NCI-H748 treated with DMSO at 0.1 percent for 48 hours (cell line): ENCODE measurements at regions not wholly inside any gene's neighbourhood (a gene's known extent, or its start where the extent isn't known, plus 50 kb on each side); places are given as distances from the start of the nearest gene placed in this dataset.
"Not testable (repeated sequence)": the region's sequence is repeated elsewhere in the genome, so short reads cannot be mapped to it uniquely, and the experiment has no call there.

Experiments used
- DNase-seq: peaks from one replicate; lab custom pipeline; 2025; lab: John Stamatoyannopoulos, UW

DNA sequence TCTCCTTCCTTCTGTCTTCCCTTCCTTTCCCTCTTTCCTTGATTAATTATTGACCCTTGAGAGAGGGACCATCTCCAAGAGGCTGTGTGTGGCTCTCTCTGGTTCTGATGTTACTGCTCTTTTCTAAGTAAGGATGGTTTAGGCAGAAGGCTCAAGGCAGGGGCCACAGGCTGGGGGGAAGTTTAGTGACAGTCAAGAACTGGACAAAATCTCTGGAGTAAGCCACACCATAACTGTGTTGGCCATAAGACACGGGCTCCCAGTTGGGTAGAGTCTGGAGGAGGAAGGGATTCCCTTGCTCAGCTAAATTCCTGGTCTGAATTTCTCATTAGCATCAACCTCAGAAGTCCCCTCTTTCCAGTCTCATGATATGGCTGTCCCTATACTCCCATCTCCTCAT is 74.7 kb downstream of the BUD13 start:
- DNase-seq = no peak

DNA sequence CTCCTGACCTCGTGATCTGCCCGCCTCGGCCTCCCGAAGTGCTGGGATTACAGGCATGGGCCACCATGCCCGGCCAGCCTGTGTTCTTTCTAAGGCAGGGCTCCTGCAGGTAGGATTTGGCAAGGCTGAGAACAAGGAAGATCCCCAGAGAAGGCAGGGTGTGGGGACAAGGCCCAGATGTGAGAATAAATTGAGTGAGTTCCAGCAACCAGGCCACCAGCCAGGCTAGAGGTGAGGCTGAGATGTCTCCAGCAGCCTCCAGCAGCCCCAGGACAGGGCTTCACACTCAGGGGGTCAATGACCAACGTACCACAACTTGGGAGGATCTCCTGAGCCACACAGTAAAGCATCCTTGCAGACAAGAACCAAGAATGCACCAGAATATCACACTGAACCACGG is 75.1 kb downstream of the BUD13 start:
- DNase-seq = no peak

DNA sequence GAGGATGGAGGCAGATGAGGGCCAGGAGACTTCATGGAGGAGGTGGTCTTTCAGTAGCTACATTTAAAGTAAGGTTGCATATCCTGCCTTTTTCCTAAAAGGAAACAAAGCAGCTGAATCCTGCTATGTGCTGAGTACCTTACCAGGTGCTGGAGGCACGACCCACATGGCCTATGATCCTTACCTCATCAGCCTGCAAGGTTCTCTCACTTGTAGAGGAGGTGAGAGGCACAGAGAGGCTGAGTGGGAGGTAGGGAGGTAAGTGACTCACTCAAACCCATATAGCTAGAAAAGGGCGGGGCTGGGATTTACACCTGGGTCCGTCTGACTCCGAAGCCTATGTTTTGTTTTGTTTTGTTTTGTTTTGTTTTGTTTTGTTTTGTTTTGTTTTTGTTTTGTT is 75.8 kb downstream of the BUD13 start:
- DNase-seq = no peak

DNA sequence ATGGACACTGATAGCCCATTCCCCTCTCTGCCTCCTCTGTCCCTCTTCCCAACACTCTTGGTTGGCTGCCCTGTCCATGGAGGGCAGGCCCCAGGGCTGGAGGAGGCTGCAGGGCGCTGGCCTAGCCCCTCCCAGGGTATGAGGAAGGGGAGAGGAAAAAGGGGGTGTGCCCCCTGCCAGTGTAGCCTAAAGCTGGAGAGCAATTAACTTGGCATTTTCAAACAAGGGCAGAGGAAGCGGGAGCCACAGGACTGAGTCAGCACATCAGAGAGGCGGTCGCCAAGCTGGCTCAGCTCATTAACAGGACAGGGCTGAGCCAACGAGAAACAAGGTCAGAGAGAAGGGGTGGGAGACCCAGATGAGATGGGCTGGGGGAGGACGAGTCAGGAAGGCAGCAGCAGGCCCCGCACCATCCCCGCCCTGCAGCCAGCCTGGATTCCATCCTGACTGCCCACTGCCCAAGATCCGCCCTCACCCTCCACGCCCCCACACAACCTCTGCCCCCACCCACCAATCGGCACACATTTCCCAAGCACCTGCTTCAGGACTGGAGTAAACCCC is 76.3 kb downstream of the BUD13 start:
- DNase-seq = no peak

DNA sequence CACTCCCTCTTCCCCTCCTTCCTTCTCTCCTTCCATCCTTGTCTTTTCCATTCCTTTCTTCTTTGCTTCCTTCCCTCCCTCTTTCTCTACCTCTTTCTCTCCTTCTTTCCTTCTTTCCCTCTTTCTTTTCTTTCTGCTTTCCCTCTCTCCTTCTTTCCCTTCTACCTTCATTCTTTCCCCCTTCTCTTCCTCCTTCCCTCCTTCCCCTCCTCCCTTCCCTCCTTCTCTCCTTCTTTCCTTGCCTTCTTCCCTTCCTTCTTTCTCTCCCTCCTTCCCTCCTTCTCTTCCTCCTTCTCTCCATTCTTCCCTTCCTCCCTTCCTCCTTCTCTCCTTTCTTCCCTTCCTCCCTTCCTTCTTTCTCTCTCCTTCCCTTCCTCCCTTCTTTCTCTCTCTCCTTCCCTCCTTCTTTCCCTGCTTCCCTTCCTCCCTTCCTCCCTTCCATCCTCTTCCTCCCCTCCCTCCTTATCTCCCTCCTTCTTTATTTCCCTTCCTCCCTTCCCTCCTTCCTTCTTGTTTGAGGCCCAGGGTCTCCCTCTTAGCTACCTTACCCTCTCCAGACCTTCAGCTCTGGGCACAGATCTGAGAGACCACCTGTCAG is 77.0 kb downstream of the BUD13 start:
- DNase-seq = no peak

DNA sequence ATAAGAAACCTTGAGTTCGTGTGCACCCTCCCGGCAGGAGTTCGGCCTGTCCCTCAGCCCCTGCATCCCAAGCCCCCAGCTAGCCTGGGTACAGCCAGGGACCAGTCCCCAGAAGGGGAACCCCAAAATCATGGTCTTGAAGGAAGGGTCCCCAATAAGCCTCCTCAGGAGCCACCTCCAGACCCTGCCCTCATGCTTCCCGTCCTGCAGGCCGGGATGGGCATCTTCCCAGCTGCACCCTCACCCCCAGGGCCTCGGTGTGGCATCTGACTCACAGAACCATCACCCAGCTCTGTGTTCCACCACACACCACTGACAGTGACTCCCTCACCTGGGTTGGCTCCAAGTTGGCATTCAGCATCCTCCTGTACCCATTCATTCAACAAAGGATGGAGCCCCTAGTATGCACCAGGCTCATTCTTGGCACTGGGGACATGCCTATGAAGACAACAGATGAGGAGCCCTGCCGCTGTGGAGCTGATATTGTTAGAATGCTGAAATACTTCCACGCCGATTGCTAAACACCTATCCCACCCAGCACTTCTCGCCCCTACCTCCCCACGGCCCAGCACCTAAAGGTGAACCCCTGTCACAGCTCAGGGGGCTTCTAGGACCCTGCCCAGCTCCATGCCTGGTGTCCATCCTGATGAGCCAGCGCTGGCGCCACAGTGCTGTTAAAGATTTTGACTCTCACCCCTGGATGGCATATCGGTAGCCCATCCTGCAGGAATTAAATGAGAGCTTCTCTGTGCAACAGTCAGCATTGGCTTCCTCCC is 77.8 kb downstream of the BUD13 start:
- no peak for DNase-seq

DNA sequence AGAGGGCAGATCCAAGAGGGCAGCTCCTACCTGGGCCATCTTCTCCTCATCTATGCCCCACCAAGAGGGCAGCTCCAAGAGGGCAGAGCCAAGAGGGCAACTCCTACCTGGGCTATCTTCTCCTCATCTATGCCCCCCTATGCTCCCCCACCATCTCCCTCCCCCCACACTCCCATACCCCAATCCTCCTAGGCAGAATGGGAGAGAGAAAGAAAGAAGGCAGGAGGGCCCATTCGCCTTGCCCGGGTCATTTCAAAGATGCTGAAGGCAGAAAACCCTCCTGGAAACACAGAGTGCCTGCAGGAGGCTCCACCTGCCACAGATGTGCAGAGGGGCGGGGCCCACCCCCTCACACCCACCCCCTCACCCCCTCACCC is 78.5 kb downstream of the BUD13 start:
- no peak for DNase-seq

DNA sequence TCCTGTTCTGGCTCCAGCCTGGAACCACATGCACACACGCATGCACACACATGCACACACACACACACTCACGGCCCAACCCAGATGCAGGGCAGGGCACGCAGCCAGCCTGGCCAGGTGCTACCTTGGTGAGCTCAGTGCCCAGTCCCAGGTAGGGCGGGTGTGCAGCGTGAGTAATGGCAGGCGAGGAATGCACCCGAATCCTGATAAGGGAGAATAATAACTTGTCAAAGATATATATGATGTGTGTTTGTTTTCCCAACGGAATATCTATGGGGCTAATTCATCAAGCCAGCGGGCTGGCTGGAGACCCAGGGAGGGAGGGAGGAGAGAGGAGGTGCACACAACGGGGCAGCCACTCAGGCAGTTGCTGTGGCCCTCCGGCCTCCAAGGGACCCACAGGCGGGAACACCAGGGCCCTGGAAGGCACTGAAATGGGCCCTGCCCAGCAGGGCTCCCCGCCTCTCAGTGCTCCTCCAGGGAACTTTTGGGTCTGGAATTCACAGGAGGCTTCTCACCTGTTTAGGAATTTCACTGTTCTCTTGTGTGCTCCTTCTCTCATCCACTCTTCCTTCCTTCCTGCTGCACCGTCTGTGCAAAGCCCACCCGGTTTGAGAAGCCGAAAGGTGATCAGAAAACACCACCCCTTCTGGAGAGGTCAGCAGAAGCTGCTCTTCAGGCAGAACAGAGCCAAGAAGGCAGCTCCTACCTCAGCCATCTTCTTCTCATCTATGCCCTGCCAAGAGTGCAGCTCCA is 79.0 kb downstream of the BUD13 start:
- no peak for DNase-seq

DNA sequence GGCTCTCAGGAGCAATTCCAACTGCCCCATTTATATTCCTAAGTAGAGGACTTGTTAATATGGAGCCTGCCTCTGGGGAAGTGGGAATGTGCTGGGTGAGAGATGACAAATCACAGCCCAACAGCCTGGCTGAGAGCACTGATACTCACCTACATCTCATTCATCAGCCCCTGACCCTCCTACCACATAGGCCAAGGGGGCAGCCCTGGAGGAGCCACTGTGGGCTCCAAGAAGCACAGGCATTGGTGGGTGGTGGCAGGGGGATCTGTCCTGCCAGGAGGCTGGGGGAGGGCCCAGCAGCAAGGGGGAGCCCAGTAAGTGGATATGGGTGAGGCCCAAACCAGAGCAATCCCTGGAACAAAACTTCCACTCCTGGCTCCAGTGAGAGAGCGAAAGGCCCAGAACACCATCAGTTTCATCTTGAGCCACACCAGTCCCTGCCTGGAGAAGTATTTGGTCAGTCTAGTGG is 79.7 kb downstream of the BUD13 start:
- no peak for DNase-seq

DNA sequence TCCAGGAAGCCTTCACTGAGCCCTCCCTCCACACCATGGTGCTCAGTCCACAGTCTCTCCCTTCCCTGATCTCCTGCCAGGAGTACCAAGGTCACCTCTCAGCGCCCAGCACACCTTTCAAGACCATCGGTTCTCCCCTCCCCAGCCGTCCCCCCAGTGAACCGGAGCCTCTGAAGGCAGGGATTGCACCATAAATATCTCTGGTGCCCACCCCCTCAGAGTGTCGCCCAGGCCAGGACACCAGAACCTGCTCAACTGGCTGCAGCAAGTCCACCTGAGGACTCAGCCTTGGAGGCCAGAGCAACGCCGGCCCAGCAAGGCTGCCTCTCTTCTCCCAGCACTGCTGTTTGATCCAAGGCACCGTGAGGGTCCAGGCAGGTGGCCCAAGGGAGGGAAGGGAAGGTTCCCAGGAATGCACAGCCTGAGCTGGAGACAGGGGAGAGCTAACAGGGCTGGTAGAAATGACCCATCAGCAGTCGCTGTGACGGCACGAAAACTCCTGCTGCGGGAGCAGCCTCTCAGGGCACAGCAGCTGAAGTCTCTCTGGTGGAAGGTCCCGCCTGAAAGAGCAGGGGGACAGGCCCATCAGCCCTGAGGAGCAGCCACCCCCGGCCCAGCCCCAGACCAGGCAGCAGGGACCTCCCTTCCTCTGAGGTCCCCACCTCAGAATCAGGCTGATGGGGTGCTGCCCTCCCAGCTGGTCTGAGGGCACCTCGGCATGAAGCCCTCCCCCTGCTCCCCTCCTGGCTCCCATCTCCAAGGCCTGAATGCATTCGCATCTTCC is 80.3 kb downstream of the BUD13 start:
- no peak for DNase-seq

DNA sequence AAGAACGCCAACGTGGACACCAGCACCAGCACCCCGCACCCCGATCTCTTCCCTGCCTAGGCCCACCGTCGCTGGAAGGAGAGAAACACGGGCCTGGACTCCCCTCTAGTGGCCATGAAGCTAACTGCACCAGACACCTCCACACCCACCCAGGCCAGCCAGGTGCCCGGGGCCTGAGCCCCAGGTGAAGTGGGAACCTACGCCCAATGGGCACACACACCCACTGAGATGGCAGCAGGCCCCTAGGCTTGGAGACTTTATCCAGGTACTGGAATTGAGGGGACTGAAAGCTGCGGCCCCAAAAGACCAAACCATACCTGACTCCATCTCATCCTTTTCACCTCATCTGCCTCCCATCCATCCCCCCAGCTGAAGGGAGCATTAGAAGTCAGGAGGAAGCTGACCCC is 81.0 kb downstream of the BUD13 start:
- no peak for DNase-seq

DNA sequence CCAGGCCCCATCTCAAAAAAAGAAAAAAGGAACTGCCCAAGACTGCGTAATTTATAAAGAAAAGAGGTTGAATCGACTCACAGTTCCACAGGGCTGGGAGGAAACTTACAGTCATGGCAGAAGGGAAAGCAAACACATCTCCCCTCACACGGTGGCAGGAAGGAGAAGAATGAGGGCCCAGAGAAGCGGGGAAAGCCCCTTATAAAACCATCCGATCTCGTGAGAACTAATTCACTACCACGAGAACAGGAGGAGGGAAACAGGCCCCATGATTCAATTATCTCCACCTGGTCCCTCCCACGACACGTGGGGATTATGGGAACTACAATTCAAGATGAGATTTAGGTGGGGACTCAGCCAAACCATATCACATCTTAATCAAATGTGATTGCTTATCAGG is 82.2 kb downstream of the BUD13 start:
- DNase-seq = no peak

DNA sequence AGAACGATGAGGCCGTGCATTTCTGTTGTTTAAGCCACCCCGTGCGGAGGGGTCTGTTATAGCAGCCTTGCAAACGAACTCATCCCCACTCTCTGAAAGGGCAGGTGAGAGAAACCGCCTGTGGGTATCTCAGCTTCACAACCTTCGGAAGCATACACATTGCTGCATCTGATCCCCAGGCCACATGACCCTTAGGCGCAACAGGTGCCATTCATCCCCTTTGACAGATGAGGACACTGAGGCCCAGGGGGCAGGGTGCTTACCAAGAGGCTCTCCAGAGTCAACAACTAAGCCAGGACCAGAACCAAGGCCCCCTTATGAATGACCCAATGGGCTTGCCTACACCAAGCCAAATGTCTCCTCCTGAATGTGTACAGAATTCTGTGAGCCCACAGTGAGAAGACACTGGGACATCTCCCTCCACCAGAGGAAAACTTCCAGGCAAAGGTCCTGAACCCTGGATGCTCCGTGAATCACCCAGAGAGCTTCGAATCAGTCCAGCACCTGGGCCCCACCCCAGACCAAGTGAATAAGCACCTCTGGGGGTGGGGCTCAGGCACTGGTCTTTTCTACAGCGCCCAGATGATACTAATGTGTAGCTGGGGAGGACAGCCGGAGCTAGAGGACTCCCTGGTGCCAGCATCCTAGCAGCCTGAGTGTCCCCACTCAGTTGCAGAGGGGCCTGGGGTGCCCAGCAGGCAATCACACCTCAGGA is 83.2 kb downstream of the BUD13 start:
- no peak for DNase-seq

DNA sequence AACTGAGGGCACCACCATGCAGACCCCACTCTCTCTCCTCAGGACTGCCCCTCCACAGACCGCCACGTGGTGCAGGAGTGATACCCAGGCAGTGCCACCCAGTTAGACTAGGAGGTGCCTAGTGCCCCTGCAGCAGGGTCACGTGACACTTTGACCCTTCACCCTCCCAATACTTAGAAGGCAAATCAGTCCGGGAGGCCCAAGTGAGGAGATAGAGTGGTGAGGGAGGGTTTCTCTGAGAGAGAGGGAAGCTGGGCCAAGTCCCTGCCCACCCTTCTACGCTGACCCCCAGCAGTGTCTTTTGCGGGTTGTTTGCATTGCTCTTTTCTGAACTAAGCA is 84.6 kb downstream of the BUD13 start:
- DNase-seq = no peak

DNA sequence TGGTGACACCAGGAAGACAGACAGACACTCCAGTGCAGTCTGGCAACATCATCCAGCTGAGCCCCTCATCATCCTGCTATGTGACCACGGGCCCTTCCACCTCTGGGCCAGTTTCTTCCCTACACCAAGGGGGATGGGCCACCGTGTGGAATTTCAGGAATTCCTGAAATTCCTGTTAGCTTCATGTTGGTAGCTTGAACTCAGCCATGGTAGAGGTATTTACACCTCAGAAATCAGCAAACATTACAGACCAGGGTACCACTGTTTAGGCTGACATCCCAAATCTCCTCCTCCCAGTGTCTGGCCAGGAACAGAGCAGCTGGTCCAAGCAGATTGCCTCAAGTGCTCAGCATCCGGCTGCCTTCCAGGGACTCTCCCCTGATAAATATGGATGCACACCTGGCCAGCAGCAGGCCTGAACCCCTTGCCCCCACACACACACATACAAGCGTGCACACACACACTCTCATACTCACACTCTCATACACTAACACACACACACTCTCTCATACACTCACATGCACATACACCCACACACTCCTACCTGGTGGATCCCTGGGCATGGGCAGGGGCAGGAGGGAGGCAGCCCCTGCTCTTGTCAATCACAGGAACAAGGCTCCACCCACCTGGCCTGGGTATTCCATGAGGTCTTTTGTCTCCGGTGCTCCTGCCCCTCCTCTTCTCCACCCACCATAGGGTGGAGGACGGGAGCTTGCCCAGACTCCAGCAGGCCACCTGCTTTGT is 85.2 kb downstream of the BUD13 start:
- no peak for DNase-seq

DNA sequence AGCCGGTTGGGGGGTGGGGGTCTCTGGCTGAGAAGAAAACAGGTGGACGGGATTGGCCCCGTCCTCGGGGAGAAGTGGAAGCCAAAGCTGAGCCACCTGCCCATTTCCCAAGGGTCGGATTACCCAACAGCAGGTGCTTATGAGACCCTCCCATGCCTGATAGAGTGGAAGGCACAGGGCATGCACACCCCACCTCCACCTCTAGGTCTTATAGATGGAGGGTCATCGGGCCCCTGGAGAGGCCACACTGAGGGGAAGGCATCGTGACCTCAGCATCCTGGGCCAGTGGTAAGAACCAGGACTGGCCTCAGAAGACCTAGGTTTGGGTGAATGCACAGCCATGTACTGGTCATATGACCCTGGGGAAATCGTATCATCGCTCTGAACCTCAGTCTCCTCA is 85.9 kb downstream of the BUD13 start:
- no peak for DNase-seq

DNA sequence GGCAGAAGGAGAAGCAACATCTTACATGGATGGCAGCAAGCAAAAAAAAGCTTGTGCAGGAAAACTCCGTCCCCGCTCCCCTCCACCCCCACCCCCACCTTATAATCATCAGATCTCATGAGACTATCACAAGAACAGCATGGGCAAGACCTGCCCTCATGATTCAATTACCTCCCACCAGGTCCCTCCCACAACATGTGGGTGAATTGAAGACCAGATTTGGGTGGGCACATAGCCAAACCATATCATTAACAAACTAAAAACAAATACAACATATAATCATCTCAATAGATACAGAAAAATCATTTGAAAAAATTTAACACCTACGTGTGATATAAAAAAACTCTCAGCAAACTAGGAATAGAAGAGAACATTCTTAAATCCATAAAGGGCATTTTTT is 88.8 kb downstream of the BUD13 start:
- no peak for DNase-seq

DNA sequence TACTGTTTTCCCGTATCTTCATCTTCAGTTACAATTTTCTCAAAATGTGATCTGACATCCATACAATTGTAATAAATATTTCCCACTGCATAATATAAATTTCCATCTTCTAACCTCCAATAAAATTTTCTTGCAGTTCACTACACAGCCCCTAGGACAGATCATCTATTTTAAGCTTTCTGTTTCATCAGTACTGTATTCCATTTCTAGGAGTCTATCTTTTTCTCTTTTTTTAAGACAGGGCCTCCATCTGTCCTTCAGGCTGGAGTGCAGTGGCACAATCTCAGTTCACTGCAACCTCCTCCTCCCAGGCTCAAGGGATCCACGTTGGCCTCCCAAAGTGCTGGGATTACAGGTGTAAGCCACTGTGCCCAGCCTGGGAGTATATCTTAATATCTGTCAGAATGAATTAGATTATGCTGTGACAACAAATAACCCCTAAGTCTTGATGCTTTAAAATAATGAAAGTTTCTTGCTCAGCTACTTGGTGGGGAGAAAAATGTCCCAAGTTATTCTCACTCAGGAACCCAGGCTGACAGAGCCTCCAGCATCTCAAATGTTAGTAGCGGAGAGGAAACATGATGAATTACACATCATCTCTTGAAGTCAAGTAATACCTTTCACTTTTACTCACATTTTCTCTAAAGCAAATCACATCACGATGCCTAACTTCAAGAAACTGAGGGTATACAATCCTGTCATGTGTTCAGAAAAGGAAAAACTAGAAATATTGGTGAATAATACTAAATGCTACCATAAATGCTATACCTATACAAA is 92.2 kb downstream of the BUD13 start:
- no peak for DNase-seq

DNA sequence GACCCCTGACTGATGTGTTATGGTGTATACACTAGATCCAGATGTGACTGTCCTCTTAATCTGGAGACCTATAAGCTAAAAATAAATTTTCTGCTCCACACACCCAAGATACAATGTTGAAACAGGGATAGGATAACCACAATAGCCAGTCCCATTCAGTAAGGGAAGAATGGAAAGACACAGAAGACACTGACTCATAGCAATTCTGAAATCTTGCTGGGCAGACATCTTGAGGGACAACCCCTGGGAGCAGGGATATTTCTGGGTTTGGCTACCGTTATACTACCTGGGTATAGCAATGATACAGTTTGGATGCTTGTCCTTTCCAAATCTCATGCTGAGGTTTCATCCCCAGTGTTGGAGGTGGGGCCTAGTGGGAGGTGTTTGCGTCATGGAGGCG is 93.9 kb downstream of the BUD13 start:
- no peak for DNase-seq

DNA sequence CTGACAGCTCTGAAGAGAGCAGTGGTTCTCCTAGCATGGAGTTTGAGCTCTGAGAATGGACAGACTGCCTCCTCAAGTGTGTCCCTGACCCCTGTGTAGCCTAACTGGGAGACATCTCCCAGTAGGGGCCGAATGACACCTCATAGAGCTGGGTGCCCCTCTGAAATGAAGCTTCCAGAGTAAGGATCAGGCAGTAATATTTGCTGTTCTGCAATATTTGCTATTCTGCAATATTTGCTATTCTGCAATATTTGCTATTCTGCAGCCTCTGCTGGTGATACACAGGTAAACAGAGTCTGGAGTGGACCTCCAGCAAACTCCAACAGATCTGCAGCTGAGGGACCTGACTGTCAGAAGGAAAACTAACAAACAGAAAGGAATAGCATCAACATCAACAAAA is 105.5 kb downstream of the BUD13 start:
- DNase-seq = not testable (repeated sequence)
